H1 (cell line): ENCODE measurements at regions not wholly inside any gene's neighbourhood (a gene's known extent, or its start where the extent isn't known, plus 50 kb on each side); places are given as distances from the start of the nearest gene placed in this dataset.

Source experiments
- TF ChIP-seq, protein P1 (sequence below): IDR thresholded peaks from 2 replicates; pipeline ENCODE4 v1.6.1; 2011; ENCODE audit warnings: low read length, improper control_type of control experiment
- TF ChIP-seq, protein P2 (sequence below): IDR thresholded peaks from 2 replicates; pipeline ENCODE4 v1.6.1; 2011; ENCODE audit warnings: low read depth, mild to moderate bottlenecking, low read length; ENCODE audit not compliant: insufficient read depth

DNA sequence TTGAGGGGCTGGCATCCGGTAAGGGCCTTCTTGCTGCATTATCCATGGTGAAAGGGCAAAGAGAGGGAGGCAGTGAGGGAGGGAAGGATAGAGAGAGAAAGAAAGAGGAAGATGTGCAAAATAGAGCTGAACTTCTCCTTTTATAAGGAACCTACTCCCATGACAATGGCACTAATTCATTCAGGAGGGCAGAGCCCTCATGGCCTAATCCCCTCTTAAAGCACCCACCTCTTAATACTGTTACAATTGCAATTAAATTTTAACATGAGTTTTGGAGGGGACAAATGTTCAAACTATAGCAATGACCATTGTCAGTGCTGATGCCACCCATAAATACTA lies 60.2 kb downstream of the CXCR4 start (continued):
- TF ChIP-seq, protein P1, sequence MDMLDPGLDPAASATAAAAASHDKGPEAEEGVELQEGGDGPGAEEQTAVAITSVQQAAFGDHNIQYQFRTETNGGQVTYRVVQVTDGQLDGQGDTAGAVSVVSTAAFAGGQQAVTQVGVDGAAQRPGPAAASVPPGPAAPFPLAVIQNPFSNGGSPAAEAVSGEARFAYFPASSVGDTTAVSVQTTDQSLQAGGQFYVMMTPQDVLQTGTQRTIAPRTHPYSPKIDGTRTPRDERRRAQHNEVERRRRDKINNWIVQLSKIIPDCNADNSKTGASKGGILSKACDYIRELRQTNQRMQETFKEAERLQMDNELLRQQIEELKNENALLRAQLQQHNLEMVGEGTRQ: no peak
- TF ChIP-seq, protein P2, sequence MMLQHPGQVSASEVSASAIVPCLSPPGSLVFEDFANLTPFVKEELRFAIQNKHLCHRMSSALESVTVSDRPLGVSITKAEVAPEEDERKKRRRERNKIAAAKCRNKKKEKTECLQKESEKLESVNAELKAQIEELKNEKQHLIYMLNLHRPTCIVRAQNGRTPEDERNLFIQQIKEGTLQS: no peak
